ENCODE measurements at regions not wholly inside any gene's neighbourhood (a gene's known extent, or its start where the extent isn't known, plus 50 kb on each side); places are given as distances from the start of the nearest gene placed in this dataset.
"Not testable (repeated sequence)": the region's sequence is repeated elsewhere in the genome, so short reads cannot be mapped to it uniquely, and the experiment has no call there.

DNA sequence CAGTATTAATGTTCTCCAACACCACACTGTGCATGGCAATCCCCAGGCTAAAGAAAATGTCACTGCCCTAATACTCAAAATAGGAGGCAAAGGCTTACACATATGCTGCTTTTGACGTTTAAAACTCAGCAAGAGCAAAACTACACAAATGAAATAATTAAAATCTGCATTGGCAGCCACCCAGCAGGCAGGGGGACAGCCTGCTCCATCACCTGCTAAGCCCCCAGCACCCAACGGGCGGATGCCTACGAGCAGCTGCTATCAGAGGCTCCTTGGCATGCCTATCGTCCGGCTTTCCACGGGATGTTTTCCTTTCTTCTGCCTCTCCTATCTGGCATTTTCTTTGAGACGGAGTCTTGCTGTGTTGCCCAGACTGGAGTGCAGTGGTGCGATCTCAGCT lies 337.5 kb downstream of the SOX9 start:
- DNase-seq, result no peak

- DNase-seq, result no peak
Observed at GRCh38 chr17:72460711-72461110, 339.9 kb downstream of the SOX9 start.

- no peak for DNase-seq
Observed at GRCh38 chr17:72461757-72462156, 340.9 kb downstream of the SOX9 start.

DNA sequence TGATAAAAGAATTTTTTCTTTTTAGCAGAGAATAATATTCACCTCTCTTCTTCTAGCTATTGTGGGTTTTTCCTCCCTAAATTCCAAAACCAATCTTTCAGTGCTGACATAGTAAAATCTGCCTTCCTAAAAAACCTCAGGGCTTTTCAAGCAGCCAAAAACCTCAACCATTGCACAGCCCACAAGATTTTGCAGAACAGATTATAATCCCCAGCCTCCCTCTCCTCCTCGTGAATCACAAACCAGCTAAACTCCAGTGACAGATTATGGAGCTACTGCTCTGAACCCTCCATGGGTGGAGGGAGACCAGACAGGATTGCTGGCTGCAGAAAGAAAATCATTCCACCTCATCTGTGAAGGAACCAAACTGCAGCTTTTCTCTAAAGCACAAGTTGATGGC lies 341.6 kb downstream of the SOX9 start:
- DNase-seq, result no peak

DNA sequence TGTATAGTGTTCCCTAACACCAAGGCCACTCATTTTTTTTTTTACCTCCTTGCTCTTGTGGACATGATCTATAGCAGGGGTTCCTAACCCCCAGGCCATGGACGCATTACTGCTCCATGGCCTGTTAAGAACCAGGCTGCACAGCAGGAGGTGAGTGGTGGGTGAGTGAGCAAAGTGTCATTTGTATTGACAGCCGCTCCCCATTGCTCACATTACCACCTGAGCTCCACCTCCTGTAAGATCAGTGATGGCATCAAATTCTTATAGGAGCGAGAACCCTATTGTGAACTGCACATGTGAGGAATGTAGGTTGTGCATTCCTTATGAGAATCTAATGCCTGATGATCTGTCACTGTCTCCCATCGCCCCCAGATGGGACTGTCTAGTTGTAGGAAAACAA lies 342.0 kb downstream of the SOX9 start:
- DNase-seq, result no peak

DNA sequence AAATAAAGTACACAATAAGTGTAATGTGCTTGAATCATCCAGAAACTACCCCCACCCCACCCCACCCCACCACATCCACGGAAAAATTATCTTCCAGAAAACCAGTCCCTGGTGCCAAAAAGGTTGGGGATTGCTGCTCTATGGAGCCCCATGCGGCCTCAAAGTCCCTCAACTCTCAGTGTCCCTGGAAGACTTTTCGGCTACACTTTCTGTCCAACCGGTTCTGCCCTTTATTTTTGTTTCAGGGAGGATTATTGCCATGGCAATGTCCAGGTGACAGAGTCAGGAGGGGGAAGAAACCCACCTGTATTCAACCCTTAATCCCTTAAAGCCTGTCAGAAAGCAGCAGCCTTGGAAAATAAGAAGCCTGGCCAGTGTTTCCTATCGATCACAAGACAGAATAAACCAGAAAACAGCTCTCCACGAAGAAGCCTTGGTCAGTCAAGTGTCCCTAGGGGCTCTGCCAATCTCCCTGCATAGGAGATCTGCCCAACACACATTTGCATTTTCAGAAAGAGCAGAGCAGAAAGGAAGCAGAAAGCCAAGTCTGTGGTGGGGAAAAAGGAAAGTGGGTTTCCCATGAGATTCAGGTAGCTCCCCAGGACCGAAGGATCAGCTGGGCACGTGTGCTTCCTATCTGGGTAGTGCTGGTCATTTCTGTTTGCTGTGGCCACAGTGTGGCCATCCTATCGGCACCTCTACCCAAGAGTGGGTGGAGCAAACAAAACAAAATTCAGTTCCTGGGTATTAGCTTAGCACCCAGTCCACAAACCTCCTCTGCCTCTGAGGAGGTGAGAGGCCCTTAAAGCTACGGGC lies 342.7 kb downstream of the SOX9 start:
- DNase-seq, result no peak

- DNase-seq, result not testable (repeated sequence)
Observed at GRCh38 chr17:72464221-72464620, 343.4 kb downstream of the SOX9 start.

GRCh38 chr17:72465191-72466024 lies 344.6 kb downstream of the SOX9 start:
- peak; percentile 99 for DNase-seq

DNA sequence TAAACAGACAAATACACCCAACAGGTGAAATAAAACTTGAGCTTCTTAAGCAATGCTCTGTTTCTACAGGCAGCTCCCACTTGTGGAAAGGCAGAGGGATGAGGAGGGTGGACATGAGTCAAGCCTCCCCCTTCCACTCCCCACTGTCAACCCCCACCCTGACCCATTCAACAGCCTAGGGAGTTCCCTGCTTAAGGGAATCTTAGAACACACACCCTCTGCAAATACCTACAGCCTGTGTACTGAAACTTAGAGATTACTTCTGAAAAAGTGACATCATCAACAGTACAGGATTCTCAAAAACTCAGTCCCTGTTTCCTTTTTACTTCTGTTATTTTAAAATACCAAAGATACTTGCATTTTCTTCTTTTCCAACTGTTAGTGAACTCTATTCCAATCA lies 345.4 kb downstream of the SOX9 start:
- peak; percentile 86 for DNase-seq

DNA sequence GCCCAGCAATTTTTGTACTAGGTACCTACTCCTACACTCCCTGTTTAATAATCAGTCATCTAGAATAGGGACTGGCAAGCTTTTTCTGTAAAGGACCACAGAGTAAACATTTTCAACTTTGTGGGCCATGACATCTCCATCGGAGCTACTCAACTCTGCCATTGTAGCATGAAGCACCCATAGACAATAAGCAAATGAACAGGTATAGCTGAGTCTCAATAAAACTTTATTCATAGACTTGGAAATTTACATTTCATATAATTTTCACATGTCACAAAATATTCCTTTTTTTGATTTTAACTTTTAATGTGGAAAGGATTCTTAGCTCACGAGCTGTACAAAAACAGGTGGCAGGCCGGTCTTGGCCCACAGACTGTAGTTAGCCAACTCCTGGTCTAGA lies 345.8 kb downstream of the SOX9 start:
- no peak for DNase-seq

- no peak for DNase-seq
Observed at GRCh38 chr17:72467841-72468653, 347.2 kb downstream of the SOX9 start.

DNA sequence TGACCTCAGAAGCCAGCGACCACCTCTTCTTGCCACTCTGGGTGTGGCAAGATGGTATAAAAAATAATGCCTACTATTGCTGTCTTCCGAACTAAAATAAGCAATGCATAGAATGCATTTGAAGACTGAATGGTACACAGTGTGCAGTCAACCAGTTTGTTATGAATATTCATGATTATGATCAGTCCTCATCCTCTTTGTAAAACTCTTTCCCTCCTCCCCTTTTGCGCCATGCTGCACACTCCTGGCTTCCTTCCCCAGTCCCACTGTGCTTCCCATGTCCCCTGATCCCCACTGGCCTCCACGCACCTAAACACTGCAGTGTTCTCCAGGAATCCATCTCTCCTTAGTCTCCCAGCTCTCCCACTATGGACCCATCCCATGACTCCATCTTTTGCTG lies 348.0 kb downstream of the SOX9 start:
- DNase-seq, result no peak

- no peak for DNase-seq
Observed at GRCh38 chr17:72470121-72470705, 349.4 kb downstream of the SOX9 start.

GRCh38 chr17:72470734-72471133 lies 349.9 kb downstream of the SOX9 start:
- no peak for DNase-seq

GRCh38 chr17:72471296-72471695 lies 350.5 kb downstream of the SOX9 start:
- no peak for DNase-seq

DNA sequence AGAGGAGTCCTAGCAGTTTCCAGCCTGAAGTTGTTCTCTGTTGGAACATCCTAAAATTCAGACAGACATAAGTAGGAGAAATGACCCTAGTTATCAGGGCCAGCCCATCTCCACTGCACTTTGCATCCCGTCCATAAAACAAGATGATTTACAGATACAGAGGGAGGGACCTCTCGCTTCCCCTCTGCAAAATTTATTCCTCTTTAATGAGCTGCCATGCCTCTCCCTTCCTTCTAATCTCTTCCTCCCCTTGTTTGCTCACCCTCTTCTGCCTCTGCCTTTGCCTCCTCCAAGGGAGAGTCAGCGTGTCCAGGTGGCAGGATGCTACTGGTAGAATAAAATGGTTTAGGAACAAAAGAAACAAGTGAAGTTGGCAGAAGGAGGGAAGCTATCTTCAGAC lies 351.3 kb downstream of the SOX9 start:
- DNase-seq, result no peak

GRCh38 chr17:72472853-72473390 lies 352.1 kb downstream of the SOX9 start:
- DNase-seq, result not testable (repeated sequence)

DNA sequence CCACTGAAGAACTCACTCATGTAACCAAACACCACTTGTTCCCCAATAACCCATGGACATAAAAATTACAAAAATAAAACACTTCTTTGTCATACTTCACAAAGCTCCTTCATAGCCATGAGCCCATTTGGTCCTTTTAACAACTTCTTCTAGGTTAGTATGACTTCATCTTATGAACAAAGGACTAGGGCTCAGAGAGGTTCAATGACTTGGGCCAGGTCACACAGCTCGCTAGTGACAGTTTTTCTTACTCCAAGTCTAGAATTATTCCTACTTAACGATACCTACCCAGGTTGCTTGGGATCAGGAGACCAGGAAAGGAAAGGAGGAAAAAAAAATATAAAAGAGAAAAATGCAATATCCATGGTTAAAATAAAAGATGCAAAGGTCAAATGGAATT lies 353.4 kb downstream of the SOX9 start:
- DNase-seq, result no peak

- no peak for DNase-seq
Observed at GRCh38 chr17:72474719-72475477, 354.1 kb downstream of the SOX9 start.

GRCh38 chr17:72476134-72476533 lies 355.3 kb downstream of the SOX9 start:
- DNase-seq, result no peak

GRCh38 chr17:72476575-72476986 lies 355.8 kb downstream of the SOX9 start:
- no peak for DNase-seq

DNA sequence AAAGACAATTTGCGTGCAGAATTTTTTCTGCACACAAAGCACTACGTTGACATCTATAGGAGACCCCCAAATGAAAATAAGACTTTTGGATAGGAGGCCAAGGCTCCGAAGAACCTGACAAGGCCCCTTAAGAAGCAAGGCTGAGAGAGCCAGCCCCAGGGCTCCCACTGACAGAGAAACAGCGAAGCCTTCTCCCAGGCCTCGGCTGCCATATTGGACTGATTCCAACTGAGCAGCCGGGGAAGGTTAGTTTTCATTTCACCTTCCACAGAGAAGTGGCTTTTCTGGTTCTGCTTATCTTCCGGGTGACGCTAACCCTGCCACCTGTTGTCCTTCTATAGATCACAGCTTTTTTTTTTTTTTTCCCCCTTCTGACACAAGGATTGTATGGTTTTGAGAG lies 356.7 kb downstream of the SOX9 start:
- DNase-seq, result no peak

Measured in EL (cell line).